ENCODE measurements at regions not wholly inside any gene's neighbourhood (a gene's known extent, or its start where the extent isn't known, plus 50 kb on each side); places are given as distances from the start of the nearest gene placed in this dataset.

DNA sequence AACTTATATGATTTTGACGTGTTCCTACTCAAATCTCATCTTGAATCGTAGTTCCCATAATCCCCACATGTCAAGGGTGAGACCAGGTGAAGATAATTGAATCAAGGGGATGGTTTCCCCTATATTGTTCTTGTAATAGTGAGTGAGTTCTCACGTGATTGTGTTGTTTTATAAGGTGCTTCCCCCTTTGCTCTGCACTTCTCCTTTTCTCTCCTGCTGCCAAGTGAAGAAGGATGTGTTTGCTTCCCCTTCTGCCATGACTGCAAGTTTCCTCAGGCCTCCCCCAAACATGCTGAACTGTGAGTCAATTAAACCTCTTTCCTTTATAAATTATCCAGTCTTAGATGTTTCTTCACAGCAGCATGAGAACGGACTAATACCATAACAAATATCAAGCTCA is 83.2 kb downstream of the MANEA start:
- no peaks in the 10 kb centered on the region for H3K9me3 ChIP-seq (ENCODE audit: insufficient read depth, low read length)
- H3K9ac ChIP-seq (ENCODE audit: low read length) = no peak overlapping the region
- H3K79me2 ChIP-seq (ENCODE audit: low read length) = no peaks in the 10 kb centered on the region
- H3K27me3 ChIP-seq (ENCODE audit: low read depth, low read length) = no peaks in the 10 kb centered on the region
- no peak for TF ChIP-seq EZH2phosphoT487 (IDR thresholded peaks at IDR 0.05; ENCODE audit: low read depth)
- TF ChIP-seq CTCF (IDR thresholded peaks at IDR 0.05; ENCODE audit: low read depth, low read length) = no peak
- no peaks in the 10 kb centered on the region for H4K20me1 ChIP-seq (ENCODE audit: insufficient read depth, low read length)
- H3K27ac ChIP-seq (ENCODE audit: low read length) = no peak overlapping the region
- peaks cover 2% of the 10 kb centered on the region; the same call in 1 of the 2 replicates for H3K4me1 ChIP-seq (ENCODE audit: low read length)
- no peaks in the 10 kb centered on the region for H3K36me3 ChIP-seq (replicated peaks; ENCODE audit: low read depth, low read length)
- no peak overlapping the region for H3K4me2 ChIP-seq (ENCODE audit: low read length)
- no peak overlapping the region for H3K4me3 ChIP-seq (ENCODE audit: low read length)
- no peak overlapping the region for H2AFZ ChIP-seq (ENCODE audit: low read depth, low read length)

GRCh38 chr6:95670011-95670463 is 92.7 kb downstream of the MANEA start:
- Histone ChIP-seq H3K27ac (ENCODE audit: low read length) (no peak overlapping the region), H4K20me1 (ENCODE audit: insufficient read depth, low read length) (no peaks in the 10 kb centered on the region), H3K4me2 (ENCODE audit: low read length) (no peak overlapping the region), H3K4me3 (ENCODE audit: low read length) (no peak overlapping the region), H3K9ac (ENCODE audit: low read length) (no peak overlapping the region), H3K9me3 (ENCODE audit: insufficient read depth, low read length) (no peaks in the 10 kb centered on the region), H3K79me2 (ENCODE audit: low read length) (no peaks in the 10 kb centered on the region), H3K36me3 (replicated peaks; ENCODE audit: low read depth, low read length) (no peaks in the 10 kb centered on the region), H3K27me3 (ENCODE audit: low read depth, low read length) (no peaks in the 10 kb centered on the region), H3K4me1 (ENCODE audit: low read length) (no peaks in the 10 kb centered on the region), H2AFZ (ENCODE audit: low read depth, low read length) (no peak overlapping the region)
- no peak for TF ChIP-seq EZH2phosphoT487 (IDR thresholded peaks at IDR 0.05; ENCODE audit: low read depth)
- TF ChIP-seq CTCF (IDR thresholded peaks at IDR 0.05; ENCODE audit: low read depth, low read length) = no peak

- Histone ChIP-seq H4K20me1 (ENCODE audit: insufficient read depth, low read length) (no peaks in the 10 kb centered on the region), H3K9me3 (ENCODE audit: insufficient read depth, low read length) (no peaks in the 10 kb centered on the region), H3K4me3 (ENCODE audit: low read length) (no peak overlapping the region), H3K4me2 (ENCODE audit: low read length) (no peak overlapping the region), H3K36me3 (replicated peaks; ENCODE audit: low read depth, low read length) (no peaks in the 10 kb centered on the region), H2AFZ (ENCODE audit: low read depth, low read length) (no peak overlapping the region), H3K4me1 (ENCODE audit: low read length) (no peaks in the 10 kb centered on the region), H3K79me2 (ENCODE audit: low read length) (no peaks in the 10 kb centered on the region), H3K27me3 (ENCODE audit: low read depth, low read length) (no peaks in the 10 kb centered on the region), H3K9ac (ENCODE audit: low read length) (no peak overlapping the region), H3K27ac (ENCODE audit: low read length) (no peak overlapping the region)
- no peak for TF ChIP-seq CTCF (IDR thresholded peaks at IDR 0.05; ENCODE audit: low read depth, low read length)
- TF ChIP-seq EZH2phosphoT487 (IDR thresholded peaks at IDR 0.05; ENCODE audit: low read depth) = no peak
Observed at GRCh38 chr6:95676011-95676628, 98.8 kb downstream of the MANEA start.

GRCh38 chr6:95679981-95680380 is 102.6 kb downstream of the MANEA start:
- Histone ChIP-seq H3K4me2 (ENCODE audit: low read length) (no peak overlapping the region), H4K20me1 (ENCODE audit: insufficient read depth, low read length) (no peaks in the 10 kb centered on the region), H3K4me1 (ENCODE audit: low read length) (no peaks in the 10 kb centered on the region), H3K9ac (ENCODE audit: low read length) (no peak overlapping the region), H3K9me3 (ENCODE audit: insufficient read depth, low read length) (no peaks in the 10 kb centered on the region), H3K27ac (ENCODE audit: low read length) (no peak overlapping the region), H3K79me2 (ENCODE audit: low read length) (no peaks in the 10 kb centered on the region), H2AFZ (ENCODE audit: low read depth, low read length) (no peak overlapping the region), H3K27me3 (ENCODE audit: low read depth, low read length) (no peaks in the 10 kb centered on the region), H3K4me3 (ENCODE audit: low read length) (no peak overlapping the region), H3K36me3 (replicated peaks; ENCODE audit: low read depth, low read length) (no peaks in the 10 kb centered on the region)
- TF ChIP-seq EZH2phosphoT487 (IDR thresholded peaks at IDR 0.05; ENCODE audit: low read depth) = no peak

Measured in OCI-LY3 (cell line).